Thoracic aorta (tissue), 2 donors: ENCODE measurements at regions not wholly inside any gene's neighbourhood (a gene's known extent, or its start where the extent isn't known, plus 50 kb on each side); places are given as distances from the start of the nearest gene placed in this dataset.
"Not testable (repeated sequence)": the region's sequence is repeated elsewhere in the genome, so short reads cannot be mapped to it uniquely, and the experiment has no call there.

Experiments
- ATAC-seq: fragments of 150-250 bp; one replicate; pipeline ENCODE4 v1.8.0; 2017; ENCODE audit warnings: low read depth; ENCODE audit not compliant: insufficient number of reproducible peaks, low FRiP score
- DNase-seq: peaks from one replicate; pipeline ENCODE4 v3.0.0-alpha.2; 2020; ENCODE audit warnings: low spot score
- H3K27ac ChIP-seq, 2 donors: fragments of 200-600 bp; sonication (generic); 1 replicate in 1 of 2; 2 replicates in 1 of 2; pipeline ENCODE4 v1.5.1; 2016; ENCODE audit warnings: mild to moderate bottlenecking in 2 of 2, moderate library complexity in 2 of 2
- H3K27me3 ChIP-seq: fragments of 200-600 bp; sonication (generic); replicated peaks from 2 replicates; pipeline ENCODE4 v1.6.0; 2016; ENCODE audit warnings: mild to moderate bottlenecking; ENCODE audit not compliant: insufficient read depth
- H3K36me3 ChIP-seq: fragments of 200-600 bp; sonication (generic); one replicate; pipeline ENCODE4 v1.5.1; 2016
- H3K4me1 ChIP-seq, 2 donors: fragments of 200-600 bp; sonication (generic); 1 replicate in 1 of 2; 2 replicates in 1 of 2; pipeline versions ENCODE4 v1.5.1 to v1.6.0; 2016; ENCODE audit warnings: low read depth in 2 of 2, mild to moderate bottlenecking in 1 of 2; ENCODE audit not compliant: control insufficient read depth in 1 of 2
- H3K4me3 ChIP-seq: fragments of 200-600 bp; sonication (generic); 2 replicates; pipeline ENCODE4 v1.5.1; 2016; ENCODE audit warnings: mild to moderate bottlenecking
- H3K9me3 ChIP-seq: fragments of 200-600 bp; sonication (generic); 2 replicates; pipeline ENCODE4 v1.5.1; 2016
- TF ChIP-seq, protein P1 (sequence below): fragments of 200-600 bp; sonication (generic); IDR thresholded peaks from one replicate; pipeline ENCODE4 v1.5.1; 2019; ENCODE audit warnings: antibody characterized with exemption

DNA sequence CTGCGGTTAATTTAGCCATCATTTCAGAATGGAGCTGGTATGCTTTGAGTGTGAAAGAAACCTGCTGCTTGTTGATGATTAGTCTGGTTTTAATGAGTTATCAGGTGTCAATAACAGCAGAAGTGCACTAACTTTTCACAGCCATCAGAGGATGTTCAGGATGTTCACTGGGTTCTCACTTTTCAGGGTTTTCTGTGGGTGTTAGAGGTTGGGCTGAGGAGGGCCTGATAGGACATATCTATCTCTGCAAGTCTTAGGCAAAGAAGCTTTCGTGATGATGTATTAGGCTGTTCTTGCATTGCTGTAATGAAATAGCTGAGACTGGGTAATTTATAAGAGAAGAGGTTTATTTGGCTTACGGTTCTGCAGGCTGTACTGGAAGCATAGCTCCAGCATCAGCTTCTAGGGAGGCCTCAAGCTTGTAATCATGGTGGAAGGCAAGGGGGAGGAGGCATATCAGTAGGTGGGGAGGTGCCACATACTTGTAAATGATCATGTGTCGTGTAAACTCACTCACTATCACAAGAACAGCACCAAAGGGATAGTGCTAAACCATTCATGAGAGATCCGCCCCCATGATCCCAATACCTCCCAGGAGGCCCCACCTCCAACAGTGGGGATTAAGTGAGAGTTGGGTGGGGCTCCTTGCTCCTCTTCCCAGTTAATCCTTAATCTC is 376.2 kb downstream of the NPIPA7 start:
- not testable (repeated sequence) for DNase-seq, H3K9me3 ChIP-seq, H3K27ac ChIP-seq, H3K4me3 ChIP-seq, H3K27me3 ChIP-seq, H3K36me3 ChIP-seq, H3K4me1 ChIP-seq, ATAC-seq

DNA sequence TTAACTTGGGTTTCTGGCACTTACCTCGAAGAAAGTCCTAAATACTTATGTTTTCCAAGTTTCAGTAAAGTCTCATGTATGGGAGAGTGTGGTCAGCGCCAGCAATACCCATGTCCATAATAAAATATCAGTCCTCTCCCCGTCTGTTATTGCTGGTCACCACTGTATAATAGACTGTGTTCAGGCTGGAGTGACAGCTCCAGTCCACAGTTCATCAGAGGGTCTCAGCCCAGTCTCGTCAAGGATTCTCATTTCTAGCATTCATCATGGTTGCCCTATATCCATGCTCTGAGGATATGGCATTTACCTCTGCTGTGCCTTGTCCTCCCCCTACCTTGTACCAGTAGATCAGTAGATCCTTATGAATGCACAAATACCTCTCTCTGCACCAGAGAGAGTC is 384.5 kb downstream of the NPIPA7 start:
- no peaks in the 10 kb centered on the region for H3K9me3 ChIP-seq
- no peak overlapping the region for H3K27ac ChIP-seq
- no peak overlapping the region for H3K4me3 ChIP-seq
- H3K27me3 ChIP-seq = no peaks in the 10 kb centered on the region
- ATAC-seq (no peak), DNase-seq (no peak)
- TF ChIP-seq, protein P1, sequence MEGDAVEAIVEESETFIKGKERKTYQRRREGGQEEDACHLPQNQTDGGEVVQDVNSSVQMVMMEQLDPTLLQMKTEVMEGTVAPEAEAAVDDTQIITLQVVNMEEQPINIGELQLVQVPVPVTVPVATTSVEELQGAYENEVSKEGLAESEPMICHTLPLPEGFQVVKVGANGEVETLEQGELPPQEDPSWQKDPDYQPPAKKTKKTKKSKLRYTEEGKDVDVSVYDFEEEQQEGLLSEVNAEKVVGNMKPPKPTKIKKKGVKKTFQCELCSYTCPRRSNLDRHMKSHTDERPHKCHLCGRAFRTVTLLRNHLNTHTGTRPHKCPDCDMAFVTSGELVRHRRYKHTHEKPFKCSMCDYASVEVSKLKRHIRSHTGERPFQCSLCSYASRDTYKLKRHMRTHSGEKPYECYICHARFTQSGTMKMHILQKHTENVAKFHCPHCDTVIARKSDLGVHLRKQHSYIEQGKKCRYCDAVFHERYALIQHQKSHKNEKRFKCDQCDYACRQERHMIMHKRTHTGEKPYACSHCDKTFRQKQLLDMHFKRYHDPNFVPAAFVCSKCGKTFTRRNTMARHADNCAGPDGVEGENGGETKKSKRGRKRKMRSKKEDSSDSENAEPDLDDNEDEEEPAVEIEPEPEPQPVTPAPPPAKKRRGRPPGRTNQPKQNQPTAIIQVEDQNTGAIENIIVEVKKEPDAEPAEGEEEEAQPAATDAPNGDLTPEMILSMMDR = no peak
- H3K36me3 ChIP-seq = no peaks in the 10 kb centered on the region
- H3K4me1 ChIP-seq = no peaks in the 10 kb centered on the region

DNA sequence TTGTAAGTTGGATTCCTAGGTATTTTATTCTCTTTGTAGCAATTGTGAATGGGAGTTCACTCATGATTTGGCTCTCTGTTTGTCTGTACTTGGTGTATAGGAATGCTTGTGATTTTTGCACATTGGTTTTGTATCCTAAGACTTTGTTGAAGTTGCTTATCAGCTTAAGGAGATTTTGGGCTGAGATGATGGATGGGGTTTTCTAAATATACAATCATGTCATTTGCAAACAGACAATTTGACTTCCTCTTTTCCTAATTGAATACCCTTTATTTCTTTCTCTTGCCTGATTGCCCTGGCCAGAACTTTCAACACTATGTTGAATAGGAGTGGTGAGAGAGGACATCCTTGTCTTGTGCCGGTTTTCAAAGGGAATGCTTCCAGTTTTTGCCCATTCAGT is 391.8 kb downstream of the NPIPA7 start:
- H3K27me3 ChIP-seq, H3K9me3 ChIP-seq, DNase-seq, H3K27ac ChIP-seq, H3K4me1 ChIP-seq, ATAC-seq, H3K36me3 ChIP-seq, H3K4me3 ChIP-seq: not testable (repeated sequence)

DNA sequence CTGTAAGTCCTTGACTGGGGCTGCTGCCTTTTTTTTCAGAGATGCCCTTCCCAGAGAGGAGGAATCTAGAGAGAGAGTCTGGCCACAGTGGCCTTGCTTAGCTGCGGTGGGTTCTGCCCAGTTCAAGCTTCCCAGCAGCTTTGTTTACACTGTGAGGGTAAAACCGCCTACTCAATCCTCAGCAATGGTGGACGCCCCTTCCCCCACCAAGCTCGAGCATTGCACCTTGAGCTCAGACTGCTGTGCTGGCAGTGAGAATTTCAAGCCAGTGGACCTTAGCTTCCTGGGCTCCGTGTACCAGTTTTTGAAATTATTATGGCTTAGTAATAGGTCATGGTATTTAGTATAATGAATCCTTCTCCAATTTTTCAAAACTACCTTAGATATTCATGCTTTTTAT is 395.4 kb downstream of the NPIPA7 start:
- H3K4me3 ChIP-seq = no peak overlapping the region
- H3K27me3 ChIP-seq = no peaks in the 10 kb centered on the region
- H3K36me3 ChIP-seq = no peaks in the 10 kb centered on the region
- DNase-seq (no peak), ATAC-seq (no peak)
- no peak overlapping the region for H3K27ac ChIP-seq
- H3K9me3 ChIP-seq = no peaks in the 10 kb centered on the region
- TF ChIP-seq, protein P1 = no peak
- no peaks in the 10 kb centered on the region for H3K4me1 ChIP-seq

DNA sequence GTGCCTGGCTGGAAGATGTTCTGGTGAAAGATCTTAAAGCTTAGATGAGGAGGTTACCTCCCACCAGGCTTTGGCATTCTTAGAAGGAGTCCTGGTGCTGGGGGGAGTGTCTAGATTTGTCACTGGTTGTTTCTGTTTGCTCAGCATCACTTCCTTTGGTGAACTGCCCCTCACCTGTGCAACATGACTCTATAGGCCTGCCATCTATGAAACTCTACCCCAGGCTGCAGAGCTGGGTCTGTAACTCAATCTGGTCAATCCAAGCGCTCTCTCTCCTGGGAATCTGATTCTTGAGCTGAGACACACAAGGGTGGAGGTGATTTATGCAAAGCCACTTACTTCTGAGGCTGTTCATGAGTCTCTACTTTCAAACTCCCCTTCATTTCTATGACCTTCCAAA is 399.4 kb downstream of the NPIPA7 start:
- Histone ChIP-seq H3K9me3 (no peaks in the 10 kb centered on the region), H3K27me3 (no peaks in the 10 kb centered on the region), H3K36me3 (no peaks in the 10 kb centered on the region), H3K27ac (no peak overlapping the region), H3K4me3 (no peak overlapping the region), H3K4me1 (no peaks in the 10 kb centered on the region)
- DNase-seq = no peak
- ATAC-seq = no peak
- TF ChIP-seq, protein P1 = no peak

DNA sequence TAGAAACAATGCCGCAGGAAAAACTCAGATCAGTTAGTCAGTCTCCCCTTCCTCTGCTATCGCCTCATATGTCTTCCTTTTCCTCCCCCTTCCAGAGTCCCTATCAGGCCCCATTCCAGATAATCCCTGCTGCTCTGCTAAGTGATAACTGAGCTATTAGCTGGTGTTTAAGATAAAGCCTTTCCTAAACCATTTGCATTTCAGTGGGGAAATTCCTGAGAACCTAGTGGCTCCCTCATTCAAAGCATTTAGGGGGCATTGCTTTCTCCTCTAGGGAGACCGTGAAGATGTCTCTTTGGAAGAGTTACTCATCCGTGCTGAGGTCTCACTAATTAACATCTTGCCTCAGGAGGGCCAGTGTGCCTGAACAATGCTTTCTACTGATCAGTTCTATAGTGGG is 401.6 kb downstream of the NPIPA7 start:
- H3K36me3 ChIP-seq = no peaks in the 10 kb centered on the region
- no peaks in the 10 kb centered on the region for H3K27me3 ChIP-seq
- TF ChIP-seq, protein P1 = no peak
- no peak overlapping the region for H3K27ac ChIP-seq
- H3K4me1 ChIP-seq = no peaks in the 10 kb centered on the region
- H3K9me3 ChIP-seq = no peaks in the 10 kb centered on the region
- DNase-seq = no peak
- ATAC-seq = no peak
- no peak overlapping the region for H3K4me3 ChIP-seq
